ENCODE measurements at regions not wholly inside any gene's neighbourhood (a gene's known extent, or its start where the extent isn't known, plus 50 kb on each side); places are given as distances from the start of the nearest gene placed in this dataset.

DNA sequence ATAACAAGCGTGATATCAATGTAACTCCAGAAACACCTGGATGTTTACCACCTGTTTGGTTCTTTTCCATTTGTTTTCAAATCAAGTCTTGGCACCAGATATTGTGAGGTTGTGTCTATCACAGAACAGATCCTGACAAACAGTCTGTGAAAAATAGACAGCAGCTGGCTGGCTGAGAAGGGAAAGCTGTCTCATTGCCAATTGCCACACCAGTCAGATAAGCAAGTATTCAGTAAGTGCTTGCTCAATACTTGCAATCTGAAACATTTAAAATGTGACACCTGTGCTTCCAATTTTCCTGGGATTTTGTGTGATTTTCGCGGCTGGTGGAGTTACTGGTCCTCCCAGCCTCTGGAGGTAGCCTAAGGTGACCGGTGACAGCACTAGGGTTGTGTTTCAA is 147.9 kb upstream of the MYO3A start:
- TF ChIP-seq POLR2A (IDR thresholded peaks at IDR 0.05): no peak
- TF ChIP-seq, protein P1, sequence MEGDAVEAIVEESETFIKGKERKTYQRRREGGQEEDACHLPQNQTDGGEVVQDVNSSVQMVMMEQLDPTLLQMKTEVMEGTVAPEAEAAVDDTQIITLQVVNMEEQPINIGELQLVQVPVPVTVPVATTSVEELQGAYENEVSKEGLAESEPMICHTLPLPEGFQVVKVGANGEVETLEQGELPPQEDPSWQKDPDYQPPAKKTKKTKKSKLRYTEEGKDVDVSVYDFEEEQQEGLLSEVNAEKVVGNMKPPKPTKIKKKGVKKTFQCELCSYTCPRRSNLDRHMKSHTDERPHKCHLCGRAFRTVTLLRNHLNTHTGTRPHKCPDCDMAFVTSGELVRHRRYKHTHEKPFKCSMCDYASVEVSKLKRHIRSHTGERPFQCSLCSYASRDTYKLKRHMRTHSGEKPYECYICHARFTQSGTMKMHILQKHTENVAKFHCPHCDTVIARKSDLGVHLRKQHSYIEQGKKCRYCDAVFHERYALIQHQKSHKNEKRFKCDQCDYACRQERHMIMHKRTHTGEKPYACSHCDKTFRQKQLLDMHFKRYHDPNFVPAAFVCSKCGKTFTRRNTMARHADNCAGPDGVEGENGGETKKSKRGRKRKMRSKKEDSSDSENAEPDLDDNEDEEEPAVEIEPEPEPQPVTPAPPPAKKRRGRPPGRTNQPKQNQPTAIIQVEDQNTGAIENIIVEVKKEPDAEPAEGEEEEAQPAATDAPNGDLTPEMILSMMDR (IDR thresholded peaks at IDR 0.05): no peak
